Forelimb muscle (tissue), 1 donor: ENCODE measurements at regions not wholly inside any gene's neighbourhood (a gene's known extent, or its start where the extent isn't known, plus 50 kb on each side); places are given as distances from the start of the nearest gene placed in this dataset.

Experiments used
- DNase-seq: peaks from one replicate; pipeline ENCODE4 v3.0.0-alpha.2; 2013; ENCODE audit warnings: low read depth

DNA sequence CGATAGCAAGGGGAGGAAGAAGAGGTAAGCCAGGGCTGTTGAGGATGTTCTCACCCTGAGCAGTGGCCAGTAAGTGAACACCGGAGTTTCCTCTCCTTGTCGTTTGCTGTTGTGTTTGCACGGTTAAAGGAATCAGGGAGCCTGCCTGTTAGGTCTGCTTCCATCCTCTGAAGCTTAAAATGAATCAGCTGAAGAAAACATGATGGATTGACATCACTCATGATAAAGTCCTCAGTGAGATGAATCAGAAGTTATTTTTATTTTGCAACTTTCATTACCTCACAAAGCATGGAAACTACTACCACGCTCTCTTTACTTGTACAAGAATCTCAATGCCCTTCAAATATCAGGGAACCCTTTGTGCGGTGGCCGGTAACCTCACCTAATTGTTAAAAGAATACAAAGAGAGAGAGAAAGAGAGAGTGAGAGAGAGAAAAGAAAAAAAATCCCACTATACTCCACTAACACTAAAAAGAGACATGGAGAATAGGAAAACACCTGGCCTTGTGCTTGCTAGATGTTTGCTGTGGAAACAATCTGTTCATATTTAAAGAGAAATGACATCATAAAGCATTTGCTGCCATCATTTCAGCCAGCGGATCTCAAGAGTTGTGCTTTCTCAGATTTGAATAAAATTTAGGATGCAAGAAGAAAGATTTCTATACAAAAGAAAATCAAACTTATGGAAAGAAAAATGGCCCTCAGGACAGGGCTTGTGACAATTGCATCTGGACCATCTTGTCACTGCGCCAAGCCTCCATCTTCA lies 441.6 kb upstream of the SALL1 start:
- DNase-seq, result peak; percentile 40

GRCh38 chr16:51592001-51592501 lies 441.0 kb upstream of the SALL1 start:
- no peak for DNase-seq

DNA sequence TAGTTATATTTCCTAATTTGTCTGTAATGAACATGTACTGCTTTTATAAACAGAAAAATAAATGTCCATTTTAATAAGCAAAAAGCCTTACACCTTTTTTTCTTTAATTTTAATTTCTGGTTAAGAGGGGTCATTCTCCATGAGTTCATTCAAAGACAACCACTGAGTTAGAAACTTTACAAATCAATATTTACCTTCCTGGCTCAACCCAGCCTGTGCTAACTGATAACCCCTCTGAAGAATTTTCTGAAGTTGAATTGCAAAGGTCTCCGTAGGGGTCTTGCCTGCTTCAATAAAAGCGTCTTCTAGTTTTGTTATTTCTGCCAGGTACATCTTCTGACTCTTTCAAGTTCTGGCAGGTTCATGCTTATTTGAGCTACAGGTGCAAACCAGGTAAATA lies 440.4 kb upstream of the SALL1 start:
- DNase-seq, result no peak

GRCh38 chr16:51579652-51580360 lies 428.7 kb upstream of the SALL1 start:
- peak; percentile 60 for DNase-seq

- DNase-seq, result no peak
Observed at GRCh38 chr16:51577621-51578303, 426.7 kb upstream of the SALL1 start.

- no peak for DNase-seq
Observed at GRCh38 chr16:51576498-51577195, 425.6 kb upstream of the SALL1 start.

DNA sequence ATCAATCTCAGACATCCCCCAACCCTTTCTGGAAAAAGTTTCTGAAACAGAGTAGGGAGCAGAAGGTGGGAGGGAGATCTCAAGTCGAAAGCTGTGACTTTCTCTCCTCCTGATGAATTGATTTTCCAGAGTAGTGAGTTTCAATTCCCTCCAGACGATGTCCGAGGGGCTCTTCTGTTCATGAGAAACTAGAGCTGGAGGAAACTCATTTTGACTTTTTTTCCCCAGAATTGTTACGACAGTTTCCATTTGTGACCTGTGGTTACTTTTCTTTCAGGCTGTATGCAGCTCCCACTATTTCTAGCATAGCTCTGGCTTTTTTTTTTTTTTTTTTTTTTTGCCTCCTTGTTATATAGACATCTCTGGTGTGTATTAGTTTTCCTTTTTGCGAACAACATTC lies 422.1 kb upstream of the SALL1 start:
- no peak for DNase-seq

GRCh38 chr16:51569203-51569931 lies 418.3 kb upstream of the SALL1 start:
- DNase-seq, result no peak

- no peak for DNase-seq
Observed at GRCh38 chr16:51567911-51568310, 416.8 kb upstream of the SALL1 start.

DNA sequence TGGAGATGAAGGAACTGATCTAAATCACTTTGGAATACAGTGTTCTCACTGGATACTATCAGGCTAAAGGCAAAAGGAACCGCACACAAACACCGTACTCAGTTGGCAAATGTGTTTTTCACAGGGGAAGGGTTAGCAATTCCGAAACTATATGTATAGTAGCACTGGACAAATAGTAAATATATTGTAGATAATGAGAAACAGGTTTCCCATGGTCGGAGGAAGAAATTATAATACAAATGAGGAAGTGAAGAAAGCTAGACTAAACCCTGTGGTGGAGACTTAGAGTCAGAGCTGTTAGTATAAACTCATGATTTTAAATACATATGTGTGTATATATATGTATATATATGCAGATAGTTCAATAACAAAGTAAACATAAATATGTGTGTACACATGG lies 414.1 kb upstream of the SALL1 start:
- no peak for DNase-seq

DNA sequence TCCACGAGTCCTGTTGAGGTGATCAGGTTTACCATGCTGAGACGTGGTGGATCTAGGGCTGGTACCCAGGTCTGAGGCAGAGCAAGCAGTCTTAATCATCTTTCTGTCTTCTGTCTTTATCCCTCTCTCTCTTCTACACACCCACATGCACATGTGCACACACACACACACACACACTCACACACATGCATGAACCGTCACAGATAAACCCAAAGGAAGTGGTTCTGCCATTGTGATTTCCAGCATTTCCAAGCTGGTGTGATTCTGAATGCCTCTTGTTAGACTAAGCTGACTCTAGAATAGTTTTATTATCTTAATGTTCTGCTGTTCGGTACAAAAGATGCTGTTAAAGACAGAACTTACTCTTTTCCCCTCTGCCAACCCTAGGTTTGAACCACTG lies 411.8 kb upstream of the SALL1 start:
- DNase-seq, result no peak

- no peak for DNase-seq
Observed at GRCh38 chr16:51559901-51560300, 408.8 kb upstream of the SALL1 start.

DNA sequence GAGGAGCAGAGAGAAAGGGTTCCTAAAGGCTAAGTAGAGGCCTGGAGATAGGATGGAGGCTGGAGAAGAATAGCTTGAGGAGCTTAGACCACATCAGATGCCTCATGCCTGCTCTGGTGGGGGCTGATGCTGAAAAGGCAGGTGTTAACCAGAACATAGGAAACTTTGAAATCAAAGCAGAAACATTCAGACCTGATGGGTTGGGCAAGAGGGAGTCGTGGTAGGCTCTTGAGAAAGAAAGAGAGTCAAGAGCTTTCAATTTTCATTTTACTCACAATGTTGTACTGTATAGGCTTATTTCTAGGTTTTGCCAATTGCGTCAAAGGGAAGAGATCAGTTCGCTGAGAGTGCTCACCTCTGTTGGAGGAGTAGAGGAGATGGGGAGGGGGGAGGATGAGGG lies 406.6 kb upstream of the SALL1 start:
- DNase-seq, result no peak

DNA sequence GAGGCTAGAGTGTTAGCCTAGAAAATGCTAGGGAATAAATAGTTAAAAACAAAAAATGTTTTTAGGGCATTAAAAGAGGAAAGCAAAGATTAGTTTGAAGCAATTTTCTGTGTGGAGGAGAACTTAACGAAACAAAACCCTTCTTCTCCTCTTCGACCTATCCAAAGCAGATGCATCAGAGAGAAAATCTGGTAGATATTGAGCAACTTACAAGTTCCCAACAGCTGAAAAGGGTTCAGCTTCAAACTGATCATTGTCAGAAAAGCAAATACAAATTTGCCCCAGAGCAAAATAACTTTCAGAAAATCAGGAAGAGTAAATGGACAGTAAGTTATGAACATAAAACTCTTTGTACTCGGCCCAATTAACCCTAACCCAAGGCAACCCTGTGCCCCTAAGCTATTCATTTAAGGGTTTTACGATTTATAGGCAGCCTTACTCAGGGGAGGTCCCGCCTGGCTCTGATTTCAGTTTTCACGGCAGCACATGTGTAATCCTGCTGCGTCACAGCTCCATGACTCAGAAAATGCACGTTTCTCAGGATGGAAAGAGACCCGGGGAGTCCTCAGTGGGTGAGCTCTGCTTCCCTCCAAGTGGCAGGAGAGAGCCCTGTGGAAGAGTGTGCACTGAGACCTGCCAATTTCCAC lies 405.7 kb upstream of the SALL1 start:
- DNase-seq, result peak; percentile 40

DNA sequence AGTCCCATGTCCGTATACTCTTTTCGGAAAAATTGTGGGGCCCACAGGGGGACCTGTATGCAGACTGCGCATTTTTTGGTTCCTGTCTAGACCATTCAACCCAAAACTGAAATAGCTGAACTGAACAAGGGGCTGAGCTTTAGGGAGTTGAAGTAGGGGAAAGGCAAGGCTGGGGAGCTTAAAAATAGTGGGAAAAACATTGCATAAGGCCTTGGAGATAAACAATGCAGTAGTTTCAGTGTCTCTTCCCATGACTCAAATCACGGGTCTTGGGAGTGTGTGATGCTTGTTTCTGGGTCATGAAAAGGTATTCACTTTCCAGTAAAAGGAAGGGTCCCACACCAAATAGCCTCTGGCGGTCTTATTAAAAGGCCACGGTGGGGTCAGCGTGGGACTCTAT lies 402.8 kb upstream of the SALL1 start:
- DNase-seq, result no peak

- DNase-seq, result no peak
Observed at GRCh38 chr16:51553314-51553713, 402.2 kb upstream of the SALL1 start.

GRCh38 chr16:51550800-51551347 lies 399.8 kb upstream of the SALL1 start:
- no peak for DNase-seq

- no peak for DNase-seq
Observed at GRCh38 chr16:51549836-51550235, 398.8 kb upstream of the SALL1 start.

GRCh38 chr16:51545951-51546350 lies 394.9 kb upstream of the SALL1 start:
- DNase-seq, result no peak

- no peak for DNase-seq
Observed at GRCh38 chr16:51544851-51545467, 393.9 kb upstream of the SALL1 start.
